ENCODE measurements at regions not wholly inside any gene's neighbourhood (a gene's known extent, or its start where the extent isn't known, plus 50 kb on each side); places are given as distances from the start of the nearest gene placed in this dataset.
"Not testable (repeated sequence)": the region's sequence is repeated elsewhere in the genome, so short reads cannot be mapped to it uniquely, and the experiment has no call there.

- DNase-seq (ENCODE audit: low spot score), result no peak
These were observed 66.1 kb upstream of the RHOU start for GRCh38 chr1:228669242-228669585.

GRCh38 chr1:228681076-228681565 is 54.2 kb upstream of the RHOU start:
- not testable (repeated sequence) for DNase-seq (ENCODE audit: low spot score)

- no peak for DNase-seq (ENCODE audit: low spot score)
These were observed 51.9 kb upstream of the RHOU start for GRCh38 chr1:228683428-228683827.

- no peak for DNase-seq (ENCODE audit: low spot score)
These were observed 50.7 kb upstream of the RHOU start for GRCh38 chr1:228684607-228685006.

- no peak for DNase-seq (ENCODE audit: low spot score)
These were observed 50.1 kb upstream of the RHOU start for GRCh38 chr1:228685081-228685660.
